ENCODE measurements at regions not wholly inside any gene's neighbourhood (a gene's known extent, or its start where the extent isn't known, plus 50 kb on each side); places are given as distances from the start of the nearest gene placed in this dataset.

- TF ChIP-seq CTCF (conservative IDR thresholded peaks at IDR 0.05 in 1 of 2, IDR thresholded peaks at IDR 0.05 in 1 of 2; ENCODE audit: extremely low read depth in 1 of 2, insufficient read depth in 1 of 2, low read depth in 1 of 2, low read length in 2 of 2) (no peak), EZH2 (IDR thresholded peaks at IDR 0.05; ENCODE audit: borderline replicate concordance, low read length) (no peak)
These were observed 52.5 kb upstream of the NABP1 start for GRCh38 chr2:191625446-191625845.
